ENCODE measurements at regions not wholly inside any gene's neighbourhood (a gene's known extent, or its start where the extent isn't known, plus 50 kb on each side); places are given as distances from the start of the nearest gene placed in this dataset.

GRCh38 chr4:126109836-126110235 is 795.1 kb downstream of the FAT4 start:
- H3K4me3 ChIP-seq (ENCODE audit: low read depth, low read length) = no peak overlapping the region
- TF ChIP-seq CTCF (IDR thresholded peaks at IDR 0.05; ENCODE audit: insufficient read depth, low read depth, low read length) = no peak
- no peak for DNase-seq (ENCODE audit: low read depth)

- DNase-seq (ENCODE audit: low read depth) = no peak
- TF ChIP-seq CTCF (IDR thresholded peaks at IDR 0.05; ENCODE audit: insufficient read depth, low read depth, low read length) = no peak
- no peak overlapping the region for H3K4me3 ChIP-seq (ENCODE audit: low read depth, low read length)
These were observed 798.3 kb downstream of the FAT4 start for GRCh38 chr4:126113058-126113457.

- DNase-seq (ENCODE audit: low read depth) = peak; percentile 9
- no peak overlapping the region for H3K4me3 ChIP-seq (ENCODE audit: low read depth, low read length)
- TF ChIP-seq CTCF (IDR thresholded peaks at IDR 0.05; ENCODE audit: insufficient read depth, low read depth, low read length) = no peak
These were observed 809.0 kb downstream of the FAT4 start for GRCh38 chr4:126123611-126124325.

GRCh38 chr4:126124818-126125217 is 810.1 kb downstream of the FAT4 start:
- TF ChIP-seq CTCF (IDR thresholded peaks at IDR 0.05; ENCODE audit: insufficient read depth, low read depth, low read length) = no peak
- no peak overlapping the region for H3K4me3 ChIP-seq (ENCODE audit: low read depth, low read length)
- no peak for DNase-seq (ENCODE audit: low read depth)

- H3K4me3 ChIP-seq (ENCODE audit: low read depth, low read length) = no peak overlapping the region
- TF ChIP-seq CTCF (IDR thresholded peaks at IDR 0.05; ENCODE audit: insufficient read depth, low read depth, low read length) = no peak
- DNase-seq (ENCODE audit: low read depth) = no peak
These were observed 815.5 kb downstream of the FAT4 start for GRCh38 chr4:126130215-126130614.

- TF ChIP-seq CTCF (IDR thresholded peaks at IDR 0.05; ENCODE audit: insufficient read depth, low read depth, low read length) = no peak
- DNase-seq (ENCODE audit: low read depth) = no peak
- H3K4me3 ChIP-seq (ENCODE audit: low read depth, low read length) = no peak overlapping the region
These were observed 822.4 kb downstream of the FAT4 start for GRCh38 chr4:126136922-126137781.

Data from fibroblast of villous mesenchyme (primary cell).